Right lobe of liver (tissue), 4 donors: ENCODE measurements at regions not wholly inside any gene's neighbourhood (a gene's known extent, or its start where the extent isn't known, plus 50 kb on each side); places are given as distances from the start of the nearest gene placed in this dataset.

Experiments
- CTCF ChIP-seq, 4 donors: fragments of 200-600 bp in 3 of 4; fragments of 450-650 bp in 1 of 4; IDR thresholded peaks; one replicate each; pipeline versions ENCODE4 v1.5.1 to v1.8.0; 2016 to 2022; ENCODE audit warnings: antibody characterized with exemption in 4 of 4, mild to moderate bottlenecking in 2 of 4
- POLR2A ChIP-seq: fragments of 450-650 bp; IDR thresholded peaks from one replicate; pipeline ENCODE4 v1.6.1; 2017; ENCODE audit warnings: antibody characterized with exemption, mild to moderate bottlenecking
- donor health status: DM: no; HTN: no; CAD: no.
- donor health status: DM: no; HTN: no; CAD: no.
- donor health status: DM: no; HTN: yes; CAD: no.

- no peak for TF ChIP-seq CTCF (IDR thresholded peaks at IDR 0.05)
- no peak for TF ChIP-seq POLR2A
Observed at GRCh38 chr14:28163897-28164296, 602.7 kb upstream of the FOXG1 start.
